ENCODE measurements at regions not wholly inside any gene's neighbourhood (a gene's known extent, or its start where the extent isn't known, plus 50 kb on each side); places are given as distances from the start of the nearest gene placed in this dataset.

DNA sequence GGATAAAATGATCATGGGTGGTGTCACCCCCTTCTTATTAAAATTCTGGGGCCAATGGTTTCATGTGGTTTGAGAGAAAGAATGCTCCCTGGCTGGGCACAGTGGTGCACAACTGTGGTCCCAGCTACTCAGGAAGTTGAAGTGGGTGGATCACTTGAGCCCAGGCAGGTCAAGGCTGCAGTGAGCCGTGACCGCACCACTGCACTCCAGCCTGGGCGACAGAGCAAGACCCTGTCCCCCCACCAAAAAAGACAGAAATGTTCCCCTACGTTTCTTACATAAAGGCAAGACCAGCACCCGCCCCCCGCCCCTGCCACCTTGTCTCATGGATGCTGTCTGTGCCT, 53.0 kb upstream of the ID2 start:
- TF ChIP-seq, protein P1, sequence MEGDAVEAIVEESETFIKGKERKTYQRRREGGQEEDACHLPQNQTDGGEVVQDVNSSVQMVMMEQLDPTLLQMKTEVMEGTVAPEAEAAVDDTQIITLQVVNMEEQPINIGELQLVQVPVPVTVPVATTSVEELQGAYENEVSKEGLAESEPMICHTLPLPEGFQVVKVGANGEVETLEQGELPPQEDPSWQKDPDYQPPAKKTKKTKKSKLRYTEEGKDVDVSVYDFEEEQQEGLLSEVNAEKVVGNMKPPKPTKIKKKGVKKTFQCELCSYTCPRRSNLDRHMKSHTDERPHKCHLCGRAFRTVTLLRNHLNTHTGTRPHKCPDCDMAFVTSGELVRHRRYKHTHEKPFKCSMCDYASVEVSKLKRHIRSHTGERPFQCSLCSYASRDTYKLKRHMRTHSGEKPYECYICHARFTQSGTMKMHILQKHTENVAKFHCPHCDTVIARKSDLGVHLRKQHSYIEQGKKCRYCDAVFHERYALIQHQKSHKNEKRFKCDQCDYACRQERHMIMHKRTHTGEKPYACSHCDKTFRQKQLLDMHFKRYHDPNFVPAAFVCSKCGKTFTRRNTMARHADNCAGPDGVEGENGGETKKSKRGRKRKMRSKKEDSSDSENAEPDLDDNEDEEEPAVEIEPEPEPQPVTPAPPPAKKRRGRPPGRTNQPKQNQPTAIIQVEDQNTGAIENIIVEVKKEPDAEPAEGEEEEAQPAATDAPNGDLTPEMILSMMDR (IDR thresholded peaks at IDR 0.05) = no peak
- no peak for TF ChIP-seq EZH2 (IDR thresholded peaks at IDR 0.05)
